DMS 273 (cell line): ENCODE measurements at regions not wholly inside any gene's neighbourhood (a gene's known extent, or its start where the extent isn't known, plus 50 kb on each side); places are given as distances from the start of the nearest gene placed in this dataset.

Experiments
- DNase-seq: peaks from one replicate; lab custom pipeline; 2025; ENCODE audit not compliant: unreplicated experiment; lab: John Stamatoyannopoulos, UW

DNA sequence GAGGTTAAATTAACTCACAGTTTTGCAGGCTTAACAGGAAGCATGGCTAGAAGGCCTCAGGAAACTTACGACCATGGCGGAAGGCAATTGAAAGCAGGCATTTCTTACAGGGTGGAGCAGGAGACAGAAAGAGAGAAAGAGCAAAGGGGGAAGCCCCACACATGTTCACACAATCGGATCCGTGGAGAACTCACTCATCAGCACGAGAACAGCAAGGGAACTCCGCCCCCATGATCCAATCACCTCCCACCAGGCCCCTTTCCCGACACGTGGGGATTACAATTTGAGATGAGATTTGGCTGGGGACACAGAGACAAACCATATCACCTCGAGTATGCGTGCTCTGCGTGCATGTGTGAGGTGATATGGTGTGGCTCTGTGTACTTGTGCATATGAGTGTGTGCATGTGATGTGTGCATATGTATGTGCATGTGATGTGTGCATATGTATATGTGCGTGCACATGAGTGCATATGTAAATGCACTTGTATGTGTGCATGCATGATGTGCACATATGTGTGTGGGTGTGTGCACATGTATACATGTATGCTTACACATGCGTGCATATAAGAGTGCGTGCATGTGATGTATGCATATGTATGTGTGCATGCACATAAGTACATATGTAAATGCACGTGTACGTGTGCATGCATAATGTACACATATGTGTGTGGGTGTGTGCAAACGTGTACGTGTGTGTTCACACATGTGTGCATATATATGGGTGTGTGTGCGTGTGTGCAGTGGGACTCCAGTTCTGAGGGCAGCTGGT is 108.7 kb upstream of the HDAC4 start:
- DNase-seq: no peak

DNA sequence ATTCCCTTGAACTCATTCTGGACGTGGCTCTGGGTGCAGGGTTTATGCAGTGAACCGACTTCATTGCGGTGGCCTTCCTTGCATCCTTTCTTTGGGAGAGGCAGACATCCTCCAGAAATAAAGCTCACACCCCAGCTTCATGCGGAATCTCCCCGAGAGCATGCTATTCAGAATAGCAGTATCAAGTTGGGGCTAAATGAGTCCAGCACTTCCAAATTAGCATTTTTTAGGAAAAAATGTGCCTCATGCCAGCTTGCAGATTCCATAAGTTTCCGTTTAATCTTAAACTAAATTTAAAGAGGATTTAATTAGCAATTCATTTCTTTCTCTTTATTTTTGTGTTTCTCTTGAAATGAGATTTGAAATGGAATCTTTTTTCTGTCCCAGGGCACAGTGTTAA is 107.4 kb upstream of the HDAC4 start:
- DNase-seq: no peak

DNA sequence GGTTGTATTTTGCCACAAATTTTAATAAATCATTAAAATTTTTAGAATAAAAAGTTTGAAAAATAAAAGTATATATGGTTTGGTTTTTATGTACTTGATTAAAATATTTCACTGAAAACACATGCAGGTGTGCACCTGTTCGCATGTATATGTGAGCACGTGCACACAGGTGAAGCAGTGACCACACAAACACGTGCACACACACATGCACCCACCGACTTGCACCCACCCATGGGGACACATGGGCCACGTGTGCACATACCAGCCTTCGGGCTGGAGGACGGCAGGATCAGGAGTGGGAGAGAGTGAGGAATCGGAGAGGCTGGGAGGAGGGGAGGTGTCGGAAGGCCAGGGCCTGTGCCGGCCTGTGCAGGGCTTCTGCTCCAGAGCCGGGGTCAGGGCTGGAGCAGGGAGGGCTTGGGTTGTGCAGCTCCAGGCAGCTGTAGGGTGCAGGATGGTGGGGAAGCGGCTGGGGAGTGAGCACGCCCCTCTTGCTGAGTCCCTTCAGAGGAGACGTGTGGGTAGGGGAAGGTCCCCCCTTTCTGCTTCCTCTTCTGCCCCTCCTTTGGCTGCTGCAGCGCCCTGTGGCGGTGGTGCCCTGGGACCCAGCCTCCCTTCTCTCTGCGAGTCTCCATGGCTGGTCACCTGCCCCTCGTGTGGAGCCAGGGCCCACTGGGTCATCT is 106.9 kb upstream of the HDAC4 start:
- DNase-seq: no peak

DNA sequence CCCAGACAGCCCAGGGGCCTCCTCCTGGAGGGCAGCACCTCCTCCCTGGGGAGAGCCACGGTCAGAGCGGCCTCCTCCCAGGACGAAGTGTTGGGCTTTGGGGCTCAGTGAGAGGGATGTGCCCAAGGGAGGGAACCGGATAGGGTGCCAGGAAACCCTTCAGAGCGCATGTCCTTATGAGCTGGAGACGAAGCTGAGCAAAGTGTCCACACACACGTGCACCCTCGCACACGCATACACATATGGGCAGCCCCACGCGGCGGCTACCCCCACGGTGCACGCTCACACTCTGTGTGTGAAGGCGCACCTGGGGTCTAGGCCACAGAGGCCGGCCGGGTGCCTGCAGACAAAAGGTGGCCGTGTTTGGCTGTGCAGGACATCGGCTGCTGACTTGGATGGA is 106.1 kb upstream of the HDAC4 start:
- DNase-seq: no peak

DNA sequence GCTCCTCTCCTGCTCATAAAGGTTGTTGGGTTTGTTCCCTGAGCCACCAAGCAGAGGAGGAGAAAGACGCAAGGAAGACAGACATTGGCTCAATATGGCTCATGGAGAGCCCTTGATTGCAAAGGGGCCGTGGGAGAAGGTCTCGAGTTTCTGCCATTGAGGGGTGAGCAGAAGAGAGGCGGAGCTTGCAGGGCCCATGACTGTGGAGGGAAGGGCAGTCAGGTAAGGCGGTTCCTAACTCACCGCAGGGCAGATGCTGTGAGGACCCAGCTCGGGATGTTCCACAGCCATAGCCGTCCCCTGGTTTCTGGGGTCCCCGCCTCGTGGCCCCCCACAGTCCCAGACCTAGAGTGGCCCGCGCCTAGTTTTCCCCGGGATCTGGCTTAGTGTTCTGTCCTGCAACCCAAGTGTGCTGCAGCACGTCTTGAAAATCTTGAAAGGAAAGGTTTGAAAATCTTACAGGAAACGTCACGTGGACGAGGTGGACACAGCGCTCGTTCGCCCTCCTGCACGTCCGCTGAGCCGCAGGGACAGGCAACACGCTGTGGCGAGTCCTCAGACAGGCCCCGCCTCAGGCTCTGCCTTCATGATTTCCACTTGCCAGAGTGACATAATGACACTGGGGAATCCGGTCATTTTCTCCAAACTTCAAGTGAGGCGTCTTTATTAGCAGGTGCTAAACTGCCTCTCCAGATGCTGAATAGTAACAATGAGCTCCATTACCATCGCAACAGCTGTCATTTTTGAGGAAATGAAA is 105.5 kb upstream of the HDAC4 start:
- DNase-seq: no peak

DNA sequence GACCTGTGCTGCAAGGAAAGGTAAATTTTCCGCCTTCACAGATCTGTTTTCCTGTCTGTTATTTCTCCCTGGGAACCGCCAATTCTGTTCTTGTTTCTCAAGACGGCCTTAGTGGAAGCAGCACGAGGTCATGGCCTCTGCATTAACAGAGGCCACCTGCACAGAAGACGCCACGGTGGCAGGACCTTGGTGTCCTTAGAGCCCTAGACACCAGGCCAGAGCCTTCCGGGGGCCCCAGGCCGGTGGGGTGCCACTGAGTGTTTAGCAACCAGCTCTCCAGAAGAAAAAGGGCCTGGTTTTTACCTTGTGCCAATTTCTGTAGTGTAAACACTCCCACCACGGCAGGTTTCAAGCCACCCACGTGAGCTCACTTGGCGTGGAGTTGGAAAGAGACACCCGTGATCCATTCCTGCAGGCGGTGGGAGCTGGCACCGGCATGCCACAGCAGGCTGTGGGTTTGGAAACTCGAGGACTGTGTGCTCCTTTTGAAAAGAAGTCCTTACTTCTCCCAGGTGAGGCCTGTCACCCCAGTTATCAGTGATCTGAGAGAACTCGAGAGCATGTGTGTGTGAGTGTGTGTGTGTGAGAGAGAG is 103.9 kb upstream of the HDAC4 start:
- no peak for DNase-seq

DNA sequence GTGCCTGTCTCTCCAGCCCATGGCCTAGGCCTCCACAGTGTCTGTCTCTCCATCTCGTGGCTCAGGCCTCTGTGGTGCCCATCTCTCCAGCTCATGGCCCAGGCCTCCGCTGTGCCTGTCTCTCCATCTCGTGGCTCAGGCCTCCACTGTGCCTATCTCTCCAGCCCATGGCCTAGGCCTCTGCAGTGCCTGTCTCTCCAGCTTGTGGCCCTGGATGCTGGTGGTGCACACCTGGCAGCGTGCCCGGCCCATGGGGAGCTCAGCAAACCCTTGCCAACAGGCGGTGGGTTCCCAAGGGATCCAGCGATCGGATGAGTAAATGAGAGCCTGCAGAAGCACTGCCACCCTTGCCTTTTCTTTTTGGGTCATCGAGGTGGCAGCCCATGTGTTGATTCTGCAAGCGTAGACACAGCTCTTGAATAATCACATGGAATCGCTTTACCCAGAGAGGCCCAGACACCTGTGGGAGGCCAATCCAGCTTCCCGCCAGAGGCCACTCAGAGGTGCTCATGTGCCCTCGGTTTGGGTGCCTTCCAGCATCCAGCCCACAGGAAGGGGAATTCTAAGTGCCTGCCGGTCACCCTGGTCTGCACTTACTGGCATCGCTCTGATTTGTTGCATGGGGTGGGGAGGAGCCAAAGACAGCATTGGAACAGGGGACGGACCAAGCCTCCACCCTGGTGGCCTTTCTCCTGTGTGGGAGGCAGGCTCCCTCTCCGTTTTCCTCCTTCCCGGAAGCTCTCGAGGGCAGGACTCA is 101.8 kb upstream of the HDAC4 start:
- DNase-seq: no peak

DNA sequence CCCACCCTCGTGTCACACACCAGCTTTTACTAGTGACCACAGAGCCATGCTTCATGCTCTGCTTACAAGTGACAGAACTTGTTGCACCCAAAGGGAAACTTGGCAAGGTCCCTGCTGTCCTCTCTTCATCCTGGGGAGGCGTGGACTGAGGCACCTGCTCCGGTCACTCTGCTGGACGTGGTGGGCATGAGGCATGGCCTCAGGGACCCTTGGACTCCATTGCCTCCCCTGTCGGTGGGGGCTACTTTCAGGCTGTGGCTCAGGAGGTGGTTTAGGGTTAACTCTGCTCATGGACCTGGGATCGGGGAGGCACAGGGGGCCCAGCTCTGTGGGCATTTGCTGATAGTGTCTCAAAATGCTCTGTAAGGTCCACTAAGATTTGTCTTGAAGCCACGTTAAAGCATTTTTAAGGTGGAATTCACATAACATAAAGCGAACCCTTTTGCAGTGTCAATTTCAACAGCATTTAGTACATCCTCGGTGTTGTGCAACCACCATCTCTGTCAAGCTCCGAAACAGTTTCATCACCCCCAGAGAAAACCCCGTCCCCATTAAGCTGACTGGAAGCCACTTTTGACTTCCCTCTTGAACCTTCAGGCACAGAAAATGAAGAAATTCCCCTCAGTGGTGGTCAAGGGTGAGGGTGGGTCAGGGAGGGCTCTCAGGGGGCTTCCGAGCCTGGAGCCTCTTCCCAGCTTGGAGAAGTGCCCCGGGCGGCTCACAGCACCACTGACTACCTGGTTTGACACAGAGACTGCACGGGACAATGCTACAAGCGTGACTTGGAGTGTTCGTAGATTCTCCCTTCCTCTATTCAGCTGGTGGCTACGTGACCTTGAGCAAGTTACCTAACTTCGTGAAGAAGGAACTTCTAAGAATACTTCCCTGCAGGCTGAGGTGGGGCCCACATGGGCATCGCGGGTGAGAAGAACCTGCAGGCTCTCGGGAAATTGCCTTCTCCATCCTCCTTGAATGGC is 100.0 kb upstream of the HDAC4 start:
- DNase-seq: no peak

DNA sequence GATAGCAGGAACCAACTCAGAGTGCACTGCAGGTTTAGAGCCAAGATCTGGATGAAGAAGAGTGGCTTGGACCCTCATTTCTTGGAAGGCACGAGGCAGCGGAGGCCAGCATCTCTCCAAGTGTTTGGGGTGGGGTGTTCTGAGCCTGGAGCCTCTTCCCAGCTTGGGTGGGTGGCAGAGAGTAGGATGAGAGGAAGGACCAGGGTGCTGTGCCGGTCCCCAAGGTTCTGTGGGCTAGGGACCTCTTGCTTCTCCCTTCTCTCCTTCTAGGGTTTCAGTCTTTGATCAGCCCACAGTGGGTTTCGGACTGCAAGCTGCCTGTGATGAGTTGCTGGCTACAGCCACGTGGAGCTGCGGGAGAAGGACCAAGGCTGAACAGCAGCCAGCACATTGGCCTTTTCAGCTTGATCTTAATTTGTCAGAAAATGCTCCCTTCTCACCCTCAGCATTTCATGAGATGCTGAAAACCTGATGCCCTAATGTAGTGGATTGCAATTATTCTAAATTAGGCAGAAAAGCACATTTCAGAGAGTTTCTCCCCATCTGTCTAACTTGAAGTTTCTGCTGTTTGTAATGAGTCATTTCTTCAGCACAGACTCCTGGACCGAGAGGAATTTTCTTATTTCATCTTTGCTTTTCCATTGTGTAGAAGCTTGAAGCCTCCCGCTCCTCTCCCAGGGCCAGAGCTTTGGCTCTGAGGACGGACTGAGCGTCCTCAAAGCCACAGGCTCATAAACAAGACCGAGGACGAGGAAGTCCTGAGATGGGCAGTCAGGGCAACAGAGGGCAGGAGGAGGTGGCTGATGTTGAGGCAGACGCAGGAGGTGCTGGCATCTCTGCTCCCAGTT is 99.1 kb upstream of the HDAC4 start:
- DNase-seq: no peak

DNA sequence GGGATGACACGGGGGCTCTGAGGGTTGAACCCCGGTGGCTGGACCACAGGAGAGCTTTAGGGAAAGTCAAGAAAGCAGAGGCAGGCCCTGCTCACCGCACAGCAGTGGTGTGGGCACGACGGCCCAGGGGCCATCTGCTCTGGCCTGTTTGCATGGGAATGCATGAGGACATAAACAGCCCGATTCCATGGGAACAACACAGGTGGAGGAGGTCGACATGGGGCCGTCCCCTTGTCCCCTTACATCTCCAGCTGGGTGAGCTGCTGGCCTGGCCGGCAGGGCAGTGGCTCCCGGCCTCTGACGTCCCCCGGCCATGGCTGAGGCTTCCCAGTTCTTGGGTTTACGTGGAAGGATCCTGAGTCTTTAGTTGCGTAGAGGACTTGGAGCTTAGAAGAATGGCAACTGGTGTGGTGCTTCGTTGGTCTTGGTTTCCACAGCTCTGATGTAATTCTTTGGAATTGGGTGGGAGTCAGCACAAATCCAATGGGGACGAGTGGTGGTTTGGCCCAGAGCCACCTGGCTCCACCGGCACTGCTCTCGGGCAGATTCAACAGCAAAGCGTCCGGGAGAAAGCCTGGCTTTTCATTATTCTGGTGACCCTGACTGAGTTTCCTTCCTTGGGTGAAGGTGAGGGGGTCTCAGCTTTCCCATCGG is 98.3 kb upstream of the HDAC4 start:
- no peak for DNase-seq

DNA sequence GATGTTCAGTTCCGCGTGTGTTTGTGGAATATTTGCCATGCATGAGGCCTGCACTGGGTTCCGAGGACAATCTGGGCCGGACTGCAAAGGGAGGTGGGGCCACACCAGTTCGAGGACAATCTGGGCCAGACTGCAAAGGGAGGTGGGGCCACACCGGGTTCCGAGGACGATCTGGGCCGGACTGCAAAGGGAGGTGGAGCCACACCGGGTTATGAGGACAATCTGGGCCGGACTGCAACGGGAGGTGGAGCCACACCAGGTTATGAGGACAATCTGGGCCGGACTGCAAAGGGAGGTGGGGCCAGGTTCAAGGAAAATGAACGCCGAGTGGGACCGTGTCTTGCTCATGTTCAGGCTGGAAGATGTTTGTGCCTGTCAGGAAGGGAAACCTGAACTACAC is 97.8 kb upstream of the HDAC4 start:
- DNase-seq: no peak

DNA sequence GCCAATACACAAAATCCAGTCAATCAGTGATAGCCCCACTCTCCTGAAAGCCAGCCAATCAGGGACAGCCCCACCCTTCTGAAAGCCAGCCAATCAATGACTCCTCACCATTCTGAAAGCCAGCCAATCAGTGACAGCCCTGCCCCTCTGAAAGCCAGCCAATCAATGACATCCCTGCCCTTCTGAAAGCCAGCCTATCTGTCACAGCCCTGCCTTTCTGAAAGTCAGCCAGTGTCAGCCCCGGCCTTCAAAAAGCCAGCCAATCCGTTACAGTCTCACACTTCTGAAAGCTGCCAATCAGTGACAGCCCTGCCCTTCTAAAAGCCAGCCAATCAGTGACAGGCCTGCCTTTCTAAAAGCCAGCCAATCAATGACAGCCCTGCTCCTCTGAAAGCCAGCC is 95.9 kb upstream of the HDAC4 start:
- DNase-seq: no peak

DNA sequence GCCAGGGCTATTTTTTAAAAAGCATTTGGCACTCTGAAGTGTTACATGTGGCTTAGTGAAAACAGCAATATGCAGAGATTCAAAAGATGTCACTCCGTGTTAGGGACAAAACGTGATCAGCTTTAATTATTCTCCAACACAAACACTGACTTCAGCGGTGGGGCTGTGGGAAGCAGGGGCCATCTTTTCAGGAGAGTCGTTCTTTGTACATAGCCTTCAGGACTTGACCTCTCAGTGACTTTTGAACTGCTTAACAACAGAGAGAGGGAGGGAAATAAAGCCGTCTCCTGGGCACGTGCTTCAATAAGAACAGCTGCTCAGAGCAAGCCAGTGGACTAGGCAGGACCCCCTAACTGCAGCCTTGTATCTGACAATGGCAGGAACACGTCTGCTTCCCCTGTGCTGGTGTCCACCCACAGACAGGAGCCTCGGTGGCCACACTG is 95.0 kb upstream of the HDAC4 start:
- no peak for DNase-seq

DNA sequence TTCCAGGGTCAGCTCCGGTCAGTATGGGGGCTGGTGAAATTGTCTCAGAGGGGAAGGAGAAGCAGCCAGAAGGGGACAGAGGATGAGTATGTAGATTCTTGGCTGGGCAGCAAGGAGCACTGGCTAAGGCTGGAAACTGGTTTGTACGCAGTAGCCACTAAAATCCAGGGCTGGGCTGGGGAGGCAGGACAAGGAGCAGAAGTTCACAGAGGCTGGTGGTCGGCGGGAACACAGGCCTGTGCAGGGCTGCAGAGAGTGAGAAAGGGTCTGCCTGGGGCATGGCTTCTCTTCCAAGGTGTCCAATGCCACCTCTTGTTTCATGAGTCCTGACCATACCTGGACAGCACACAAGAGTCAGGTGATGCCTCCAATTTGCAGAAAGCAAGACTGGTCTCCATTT is 94.4 kb upstream of the HDAC4 start:
- DNase-seq: no peak

DNA sequence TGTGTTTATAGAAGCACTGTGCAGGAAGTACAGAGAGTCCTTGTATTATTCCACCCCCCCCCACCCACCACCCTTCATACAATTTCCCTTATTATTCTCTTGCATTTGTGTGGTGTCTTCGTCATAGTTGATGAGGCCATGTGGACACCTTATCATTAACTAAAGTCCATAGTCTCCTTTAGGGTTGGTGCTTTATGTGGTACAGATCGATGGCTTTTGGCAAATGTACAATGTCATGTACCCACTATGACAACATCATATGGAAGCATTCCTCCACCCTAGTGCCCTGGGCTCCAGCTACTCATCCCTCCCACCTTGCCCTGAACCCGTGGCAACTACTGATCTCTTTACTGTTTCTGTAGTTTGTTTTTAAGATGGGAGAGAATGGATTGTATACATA is 93.8 kb upstream of the HDAC4 start:
- DNase-seq: no peak

DNA sequence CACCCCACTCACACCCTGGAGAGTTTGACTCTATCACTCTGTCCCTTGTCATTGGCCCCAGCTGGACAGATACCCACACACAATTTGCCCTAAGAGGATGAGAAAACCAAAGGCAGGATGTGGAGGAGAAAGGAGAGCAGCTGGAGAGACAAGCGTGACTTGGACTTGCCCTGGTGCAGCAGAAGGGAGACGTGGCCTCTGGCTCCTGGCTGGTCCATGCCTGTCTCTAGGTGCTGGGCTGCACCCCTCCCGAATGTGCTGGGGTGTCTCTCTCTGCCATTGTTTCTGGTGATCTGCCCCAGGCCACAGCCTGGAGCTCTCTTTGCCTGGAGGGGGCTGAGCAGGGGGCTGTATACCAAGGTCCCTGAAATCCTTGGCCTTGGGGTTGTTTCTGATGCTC is 88.7 kb upstream of the HDAC4 start:
- DNase-seq: no peak

DNA sequence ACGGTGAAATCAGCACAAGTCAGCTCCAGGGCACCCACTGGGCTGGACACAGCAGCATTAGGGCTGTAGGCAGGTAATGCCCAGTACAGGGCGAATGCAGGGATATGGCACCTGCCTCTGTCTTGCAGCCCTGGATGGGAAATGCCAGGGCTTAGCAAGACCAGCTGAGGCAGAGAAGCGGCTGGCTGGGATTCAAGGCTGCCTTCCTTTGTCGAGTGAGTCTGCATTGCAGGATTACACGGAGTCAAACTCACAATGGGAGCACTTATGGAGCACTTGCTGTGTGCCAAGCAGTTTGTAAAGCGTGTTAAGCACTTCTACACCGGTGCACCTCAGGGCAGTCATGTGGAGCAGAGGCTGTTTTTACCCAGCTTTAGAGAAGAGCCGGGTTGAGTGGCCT is 87.3 kb upstream of the HDAC4 start:
- no peak for DNase-seq

DNA sequence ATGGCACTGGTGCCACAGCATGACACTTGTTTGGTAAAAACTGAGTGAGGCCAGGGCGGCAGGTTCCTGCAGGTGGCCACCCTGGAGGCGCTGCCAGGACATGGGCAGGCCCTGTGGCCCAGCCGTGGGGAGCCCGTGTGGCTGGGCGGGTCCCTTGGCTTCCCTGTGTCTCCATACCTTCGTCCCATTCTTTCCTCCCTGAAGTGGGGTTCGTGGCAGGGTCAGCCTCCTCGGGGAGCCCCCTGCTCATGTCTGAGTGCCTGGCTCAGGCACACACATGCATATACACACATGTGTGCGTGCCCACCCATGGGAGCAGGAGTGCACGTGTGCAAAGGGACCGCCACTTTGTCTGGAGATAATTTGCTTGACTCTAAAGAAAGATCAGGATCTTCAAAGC is 86.5 kb upstream of the HDAC4 start:
- no peak for DNase-seq
